Rectal smooth muscle tissue (tissue), 1 donor: ENCODE measurements at regions not wholly inside any gene's neighbourhood (a gene's known extent, or its start where the extent isn't known, plus 50 kb on each side); places are given as distances from the start of the nearest gene placed in this dataset.

Source experiments
- H3K27ac ChIP-seq: one replicate; pipeline ENCODE4 v1.7.0; 2013; ENCODE audit warnings: low read depth, low read length, inconsistent platforms
- H3K27me3 ChIP-seq: one replicate; pipeline ENCODE4 v1.7.0; 2013; ENCODE audit warnings: low read length; ENCODE audit not compliant: control insufficient read depth, insufficient read depth
- H3K36me3 ChIP-seq: one replicate; pipeline ENCODE4 v1.7.0; 2013; ENCODE audit warnings: low read length; ENCODE audit not compliant: control insufficient read depth, insufficient read depth
- H3K4me1 ChIP-seq: one replicate; pipeline ENCODE4 v1.7.0; 2013; ENCODE audit warnings: low read length; ENCODE audit not compliant: control insufficient read depth, insufficient read depth
- H3K4me3 ChIP-seq: one replicate; pipeline ENCODE4 v1.7.0; 2013; ENCODE audit warnings: low read length
- H3K9ac ChIP-seq: one replicate; pipeline ENCODE4 v1.7.0; 2013; ENCODE audit warnings: low read length

DNA sequence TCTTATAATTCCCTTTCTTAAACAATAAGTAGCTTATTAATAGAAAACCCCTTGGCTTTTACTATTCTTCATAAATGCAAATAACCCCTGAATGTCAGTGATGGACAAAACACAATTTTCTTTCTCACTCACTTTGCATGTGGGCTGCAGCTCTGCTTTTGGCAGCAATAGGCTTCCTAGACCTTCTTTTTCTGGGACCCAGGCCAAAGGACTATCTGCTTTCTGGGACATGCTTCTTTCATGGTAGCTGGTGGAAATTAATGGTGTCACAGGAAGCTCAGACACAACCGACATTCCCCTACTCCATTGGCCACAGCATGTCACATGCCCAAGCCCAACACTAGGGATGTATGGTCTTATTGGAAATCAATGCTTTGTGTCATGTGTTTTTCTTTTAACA is 134.3 kb upstream of the MDFIC start:
- Histone ChIP-seq H3K4me3 (no peak overlapping the region), H3K4me1 (peaks cover 5% of the 10 kb centered on the region), H3K9ac (no peak overlapping the region), H3K27ac (no peak overlapping the region), H3K36me3 (no peaks in the 10 kb centered on the region), H3K27me3 (no peaks in the 10 kb centered on the region)

DNA sequence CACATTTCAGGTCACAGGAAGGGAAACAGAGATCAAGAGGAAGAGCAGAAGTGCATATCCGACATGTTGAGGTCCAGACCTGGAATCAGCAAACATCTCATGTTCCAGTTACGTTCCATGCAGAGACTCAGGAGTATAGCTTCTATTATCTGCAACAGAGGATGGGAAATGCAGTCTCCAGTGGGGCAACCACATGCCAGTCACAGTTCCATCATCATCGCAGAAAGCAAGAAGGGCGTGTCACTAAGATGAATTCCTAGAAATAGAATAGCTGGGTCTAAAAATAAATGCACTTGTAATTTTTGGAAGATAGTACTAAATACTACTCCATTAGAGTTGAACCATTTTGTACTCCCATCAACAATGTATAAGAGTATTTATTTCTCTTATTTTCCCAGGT is 133.2 kb upstream of the MDFIC start:
- Histone ChIP-seq H3K27ac (no peak overlapping the region), H3K9ac (no peak overlapping the region), H3K4me3 (no peak overlapping the region), H3K4me1 (peaks cover 5% of the 10 kb centered on the region), H3K27me3 (no peaks in the 10 kb centered on the region), H3K36me3 (no peaks in the 10 kb centered on the region)

DNA sequence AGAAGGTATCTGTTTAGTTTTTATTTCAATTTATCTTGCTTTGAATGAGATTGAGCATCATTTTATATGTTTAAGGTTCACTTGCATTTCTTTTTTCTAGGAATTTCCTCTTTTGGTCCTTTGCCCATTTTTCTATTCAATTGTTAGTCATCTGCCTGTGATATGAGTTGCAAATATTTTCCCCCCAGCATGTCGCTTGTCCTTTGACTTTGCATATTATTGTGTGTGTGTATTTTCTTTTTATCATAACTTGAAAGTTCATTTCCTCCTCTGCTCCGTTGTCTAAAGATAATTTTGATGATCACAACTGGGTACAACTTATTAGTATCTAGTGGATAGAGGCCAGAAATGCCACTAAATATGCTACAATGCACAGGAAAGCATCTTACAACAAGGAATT is 132.7 kb upstream of the MDFIC start:
- Histone ChIP-seq H3K4me3 (no peak overlapping the region), H3K27ac (no peak overlapping the region), H3K4me1 (peaks cover 5% of the 10 kb centered on the region), H3K36me3 (no peaks in the 10 kb centered on the region), H3K27me3 (no peaks in the 10 kb centered on the region), H3K9ac (no peak overlapping the region)

DNA sequence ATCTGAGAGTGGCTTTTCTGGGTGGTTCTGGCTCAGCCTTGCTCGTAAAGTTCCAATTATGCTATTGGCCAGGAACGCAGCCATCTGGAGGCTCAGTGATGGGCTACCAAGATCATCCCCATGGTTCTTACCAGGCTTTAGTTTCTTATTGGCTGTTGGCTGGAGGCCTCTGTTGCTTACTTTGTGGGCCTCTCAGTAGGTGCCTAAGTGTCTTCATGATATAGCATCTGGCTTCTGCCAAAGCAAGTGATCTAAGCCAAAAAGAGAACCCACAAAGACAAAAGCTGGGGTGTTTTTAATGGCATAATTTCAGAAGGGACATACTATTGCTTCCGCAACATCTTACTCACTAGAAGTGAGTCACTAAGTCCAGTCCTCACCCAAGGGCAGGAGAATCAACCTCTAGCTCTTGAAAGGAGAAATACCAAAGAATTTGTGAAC is 132.0 kb upstream of the MDFIC start:
- H3K4me3 ChIP-seq, result no peak overlapping the region
- H3K27ac ChIP-seq, result no peak overlapping the region
- peaks cover 6% of the 10 kb centered on the region for H3K4me1 ChIP-seq
- no peaks in the 10 kb centered on the region for H3K27me3 ChIP-seq
- no peak overlapping the region for H3K9ac ChIP-seq
- H3K36me3 ChIP-seq, result no peaks in the 10 kb centered on the region

DNA sequence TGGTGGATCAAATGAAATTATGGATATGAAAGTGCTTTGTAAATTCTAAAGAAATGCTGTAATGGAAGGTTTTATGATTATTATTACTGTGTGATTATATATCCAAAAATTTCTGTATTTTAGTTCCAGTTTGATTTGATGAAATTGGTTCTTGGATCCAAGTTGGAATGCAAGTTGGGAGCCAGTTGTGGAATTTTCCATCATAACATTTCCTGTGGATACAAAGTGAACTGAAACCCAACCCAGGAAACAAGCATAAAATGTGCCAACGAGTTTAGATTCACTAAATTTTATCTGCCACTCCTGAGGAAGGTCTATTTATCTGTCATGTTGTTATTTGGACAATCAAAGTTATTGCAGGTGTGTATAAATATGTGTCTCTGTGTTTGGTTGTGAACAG is 131.4 kb upstream of the MDFIC start:
- H3K27ac ChIP-seq, result no peak overlapping the region
- no peak overlapping the region for H3K9ac ChIP-seq
- no peak overlapping the region for H3K4me3 ChIP-seq
- peaks cover 12% of the 10 kb centered on the region for H3K4me1 ChIP-seq
- H3K27me3 ChIP-seq, result no peaks in the 10 kb centered on the region
- no peaks in the 10 kb centered on the region for H3K36me3 ChIP-seq

DNA sequence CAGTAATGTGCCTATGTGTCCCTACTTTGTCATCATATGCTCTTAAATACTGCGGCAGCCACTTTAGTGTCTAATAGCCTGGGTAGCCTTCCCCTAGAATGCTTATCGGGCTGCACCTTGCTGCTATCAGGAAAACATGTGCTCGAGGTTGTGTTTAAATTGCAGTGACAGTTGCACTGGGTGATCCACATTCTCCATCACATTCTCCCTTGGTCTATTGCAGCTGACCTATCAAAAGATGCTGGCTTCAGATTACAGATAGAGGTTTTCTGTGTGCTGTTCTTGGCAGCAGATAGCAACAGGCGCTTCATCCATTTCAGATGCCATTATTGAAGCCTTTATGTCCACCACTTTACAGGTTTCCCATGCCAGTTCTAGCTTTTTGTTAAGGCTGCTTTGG is 130.1 kb upstream of the MDFIC start:
- H3K27me3 ChIP-seq, result no peaks in the 10 kb centered on the region
- no peaks in the 10 kb centered on the region for H3K36me3 ChIP-seq
- no peak overlapping the region for H3K27ac ChIP-seq
- H3K4me1 ChIP-seq, result peaks cover 14% of the 10 kb centered on the region
- no peak overlapping the region for H3K4me3 ChIP-seq
- no peak overlapping the region for H3K9ac ChIP-seq

DNA sequence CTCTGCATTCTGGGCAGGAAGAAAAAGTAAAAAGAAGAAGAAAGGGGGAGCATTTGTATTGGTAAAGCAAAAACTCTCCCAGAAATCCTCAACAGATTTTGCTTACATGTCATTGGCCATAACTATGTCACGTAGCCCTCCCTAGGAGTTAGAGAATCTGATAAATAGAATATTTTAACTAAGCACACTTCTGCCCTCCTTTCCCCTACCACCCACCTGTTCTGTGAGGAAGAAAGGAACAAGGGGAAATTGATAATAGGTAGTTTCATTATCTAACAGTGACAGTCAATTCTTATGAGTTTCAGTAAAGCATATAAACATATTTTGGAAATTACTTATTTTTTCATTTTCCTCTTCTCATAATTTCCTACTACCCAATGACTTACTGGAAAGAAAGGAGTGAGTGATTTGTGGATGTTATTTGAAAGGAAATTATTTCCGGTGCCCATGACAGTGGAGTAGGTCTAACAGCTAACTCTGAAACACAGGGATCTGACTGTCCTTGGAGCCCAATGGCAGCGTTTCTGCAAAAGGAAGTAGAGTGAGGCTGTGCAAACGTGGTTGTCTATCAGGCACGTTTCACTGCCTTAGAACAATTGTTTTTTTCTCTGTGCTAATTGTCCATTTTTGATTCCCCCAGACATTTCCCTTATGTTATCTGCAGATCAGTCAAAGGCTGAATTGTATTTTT is 128.6 kb upstream of the MDFIC start:
- no peak overlapping the region for H3K4me3 ChIP-seq
- no peak overlapping the region for H3K27ac ChIP-seq
- no peak overlapping the region for H3K9ac ChIP-seq
- H3K27me3 ChIP-seq, result no peaks in the 10 kb centered on the region
- no peaks in the 10 kb centered on the region for H3K36me3 ChIP-seq
- H3K4me1 ChIP-seq, result peaks cover 14% of the 10 kb centered on the region

DNA sequence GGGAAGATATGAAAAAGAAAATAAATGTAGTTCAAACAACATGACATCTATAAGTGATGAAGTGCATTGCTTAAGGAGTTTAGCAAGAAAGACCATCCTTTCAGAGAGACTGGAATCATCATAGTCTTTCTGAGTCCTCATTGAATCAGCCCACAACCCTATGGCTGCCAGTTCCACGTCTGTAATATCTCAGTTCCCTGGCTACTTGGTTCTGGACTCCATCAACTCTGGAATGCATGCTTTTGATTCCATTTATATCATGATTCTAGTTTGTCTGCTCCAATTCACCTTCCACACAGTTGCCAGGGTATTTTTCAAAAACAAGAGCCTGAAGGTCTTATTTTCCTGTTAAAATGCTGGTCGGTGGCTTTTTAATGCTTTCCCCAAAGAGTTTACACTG is 126.4 kb upstream of the MDFIC start:
- Histone ChIP-seq H3K9ac (no peak overlapping the region), H3K27me3 (no peaks in the 10 kb centered on the region), H3K4me1 (peaks cover 14% of the 10 kb centered on the region), H3K36me3 (no peaks in the 10 kb centered on the region), H3K27ac (peak overlapping the region; percentile 3), H3K4me3 (no peak overlapping the region)

DNA sequence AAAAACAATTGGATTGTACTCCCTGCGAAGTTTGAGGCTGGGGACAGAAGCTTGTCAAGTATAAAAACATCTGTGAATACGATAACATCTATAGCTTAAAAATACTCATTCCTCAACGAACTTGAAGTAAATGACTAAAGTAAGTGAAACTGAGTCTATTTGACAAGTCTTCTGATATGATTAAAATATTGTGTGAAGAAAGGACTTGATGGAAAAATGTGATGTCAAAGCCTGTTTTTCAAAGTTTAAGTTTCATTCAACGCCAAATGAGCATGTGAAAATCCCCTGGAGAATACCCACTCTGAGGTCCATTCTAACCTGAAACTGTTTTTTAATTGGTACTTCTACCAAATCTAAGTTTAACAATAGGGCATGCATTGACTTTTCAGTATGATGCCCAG is 122.3 kb upstream of the MDFIC start:
- H3K36me3 ChIP-seq, result no peaks in the 10 kb centered on the region
- no peak overlapping the region for H3K4me3 ChIP-seq
- peaks cover 9% of the 10 kb centered on the region for H3K4me1 ChIP-seq
- H3K27ac ChIP-seq, result no peak overlapping the region
- no peak overlapping the region for H3K9ac ChIP-seq
- H3K27me3 ChIP-seq, result no peaks in the 10 kb centered on the region

DNA sequence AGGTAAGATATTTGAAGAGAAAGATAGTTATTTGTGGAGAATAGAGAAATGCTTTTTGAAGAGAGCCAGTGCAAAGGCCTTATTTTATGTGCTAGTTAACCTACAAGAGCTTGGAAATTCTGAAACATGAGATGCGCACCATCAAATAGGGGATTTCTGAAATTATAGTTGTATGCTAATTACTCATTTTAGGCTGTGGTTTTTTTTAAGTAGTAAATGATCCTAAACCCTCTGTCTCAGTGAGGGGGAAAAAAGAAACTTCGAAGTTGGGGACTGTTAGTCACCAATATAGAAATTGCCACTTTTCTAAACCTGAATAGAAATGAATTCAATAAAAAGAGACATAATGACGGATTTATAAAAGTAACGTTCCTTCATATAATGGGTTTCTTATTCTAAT is 119.3 kb upstream of the MDFIC start:
- Histone ChIP-seq H3K4me1 (no peaks in the 10 kb centered on the region), H3K9ac (no peak overlapping the region), H3K36me3 (no peaks in the 10 kb centered on the region), H3K4me3 (no peak overlapping the region), H3K27ac (no peak overlapping the region), H3K27me3 (no peaks in the 10 kb centered on the region)

DNA sequence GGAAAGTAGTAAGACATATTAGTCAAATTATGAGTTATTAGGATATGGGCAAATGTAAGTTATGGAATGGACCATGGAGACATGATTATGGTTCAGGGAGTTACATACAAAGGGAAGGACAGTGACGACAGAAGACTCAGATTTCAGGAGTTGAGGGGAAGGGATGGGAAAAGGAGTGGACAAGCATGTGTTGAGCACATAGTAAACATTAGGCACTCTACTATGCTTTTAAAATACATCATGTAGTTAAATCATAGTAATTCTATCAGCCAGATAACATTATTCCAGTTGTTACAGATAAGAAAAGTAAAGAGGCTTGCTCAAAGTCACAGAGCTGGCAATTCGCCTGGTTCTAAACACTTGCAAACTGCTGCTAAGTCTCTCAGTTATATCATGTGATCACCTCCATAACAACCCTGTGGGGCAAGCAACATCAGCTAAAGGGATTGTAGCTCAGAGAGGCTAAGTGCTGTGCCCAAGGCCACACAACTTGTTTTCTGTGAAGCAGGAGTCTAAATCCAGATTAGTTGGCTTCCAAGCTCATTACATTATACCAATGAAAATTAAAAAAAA is 115.2 kb upstream of the MDFIC start:
- no peak overlapping the region for H3K27ac ChIP-seq
- no peaks in the 10 kb centered on the region for H3K4me1 ChIP-seq
- H3K27me3 ChIP-seq, result no peaks in the 10 kb centered on the region
- no peaks in the 10 kb centered on the region for H3K36me3 ChIP-seq
- no peak overlapping the region for H3K4me3 ChIP-seq
- no peak overlapping the region for H3K9ac ChIP-seq

DNA sequence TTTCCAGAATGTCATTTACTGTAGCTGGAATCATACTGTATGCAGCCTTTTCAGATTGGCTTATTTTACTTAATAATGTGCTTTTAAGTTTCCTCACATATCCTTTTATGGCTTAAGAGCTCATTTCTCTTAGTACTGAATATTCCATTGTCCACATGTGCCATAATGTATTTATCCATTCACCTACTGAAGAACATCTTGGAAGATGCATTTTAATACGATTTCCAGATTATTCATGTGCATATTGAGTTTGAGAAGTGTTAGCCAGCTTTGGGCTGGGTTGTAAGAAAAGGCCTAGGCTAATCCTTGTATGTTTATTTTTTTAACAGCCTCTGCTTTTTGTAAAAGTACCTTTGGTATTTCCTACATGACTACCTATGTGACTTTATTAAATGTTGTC is 109.3 kb upstream of the MDFIC start:
- H3K27ac ChIP-seq, result no peak overlapping the region
- no peak overlapping the region for H3K4me3 ChIP-seq
- H3K27me3 ChIP-seq, result no peaks in the 10 kb centered on the region

DNA sequence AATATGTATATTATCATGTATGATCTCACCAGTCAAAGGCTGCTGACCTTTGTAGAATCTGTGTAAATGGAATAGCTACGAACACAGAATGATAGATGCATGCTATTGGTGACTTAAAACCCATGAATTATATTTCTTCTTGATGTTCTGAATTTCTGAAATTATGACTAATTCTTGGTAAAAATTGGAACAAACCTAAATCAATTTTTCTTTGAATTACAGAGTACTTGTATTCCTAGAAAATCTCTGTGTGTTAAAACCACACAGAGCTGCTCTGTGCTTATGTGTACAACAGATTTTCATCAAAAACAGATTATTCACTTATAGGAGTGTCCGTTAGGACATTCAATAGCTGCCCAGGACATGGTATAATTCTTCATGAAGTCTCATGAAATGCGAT is 108.3 kb upstream of the MDFIC start:
- H3K4me3 ChIP-seq, result no peak overlapping the region
- H3K4me1 ChIP-seq, result no peaks in the 10 kb centered on the region
- H3K36me3 ChIP-seq, result no peaks in the 10 kb centered on the region
- no peak overlapping the region for H3K27ac ChIP-seq
- H3K27me3 ChIP-seq, result no peaks in the 10 kb centered on the region
- H3K9ac ChIP-seq, result no peak overlapping the region

More for the DNA sequence above, 109.3 kb upstream of the MDFIC start:
- Histone ChIP-seq H3K9ac (no peak overlapping the region), H3K4me1 (no peaks in the 10 kb centered on the region), H3K36me3 (no peaks in the 10 kb centered on the region)
